HCT116 (cell line): ENCODE measurements at regions not wholly inside any gene's neighbourhood (a gene's known extent, or its start where the extent isn't known, plus 50 kb on each side); places are given as distances from the start of the nearest gene placed in this dataset.

ENCODE experiments used
- ATAC-seq: fragments of 200-7000 bp; cut with Tn5 transposase; 2 replicates; pipeline ENCODE4 v1.9.1; 2020; ENCODE audit warnings: mild to moderate bottlenecking, moderate library complexity
- BruUV-seq: library from RNA; stranded (reverse); fragments of 400-500 nt; replicated peaks from 2 replicates; lab custom pipeline; 2021; lab: Mats Ljungman, UMichigan
- CTCF ChIA-PET: fragments of 300-600 bp; sonication (Branson Sonifier 250); formaldehyde crosslinking; loops from one replicate; lab custom pipeline; 2021; ENCODE audit warnings: antibody characterized with exemption; lab: Charles Lee
- POLR2A ChIA-PET: fragments of 300-600, 350-600 bp; sonication (Branson Sonifier 250); formaldehyde crosslinking; loops from one replicate; lab custom pipeline; 2021; ENCODE audit warnings: antibody characterized with exemption; lab: Charles Lee
- RAD21 ChIA-PET, 2 experiments: fragments of 300-600 bp; sonication (Branson Sonifier 250); formaldehyde crosslinking; loops; one replicate each; lab custom pipeline; 2023; ENCODE audit warnings: low total read pairs in 2 of 2; ENCODE audit not compliant: uncharacterized antibody in 2 of 2, unreplicated experiment in 2 of 2, low non-redundant PET in 1 of 2; lab: Charles Lee
- DNase-seq: peaks from one replicate; pipeline ENCODE4 v3.0.0-alpha.2; 2010; ENCODE audit warnings: low read depth, low spot score
- H2AFZ ChIP-seq: fragments of 200-600 bp; shearing (Covaris generic), sonication (generic); 2 replicates; pipeline ENCODE4 v1.6.1; 2017; ENCODE audit warnings: low read depth, mixed run types, mixed read lengths, antibody characterized with exemption, low read length; ENCODE audit not compliant: poor library complexity, severe bottlenecking
- H3K27ac ChIP-seq: 2 replicates; pipeline ENCODE4 v1.5.1; 2012; ENCODE audit warnings: low read depth, low read length
- H3K27me3 ChIP-seq: fragments of 200-600 bp; sonication (generic); 2 replicates; pipeline ENCODE4 v1.6.1; 2016; ENCODE audit warnings: mixed run types, low read length, mixed read lengths; ENCODE audit not compliant: insufficient read depth
- H3K36me3 ChIP-seq, 2 experiments: fragments of 200-500 bp in 1 of 2; fragments of 200-600 bp in 1 of 2; sonication (Bioruptor generic) in 1 of 2; sonication (generic) in 1 of 2; 2 replicates each; pipeline versions ENCODE4 v1.5.1 to v1.6.1; 2014 to 2016; ENCODE audit warnings: low read length in 2 of 2, inconsistent platforms in 1 of 2, mixed read lengths in 1 of 2, mixed run types in 1 of 2; ENCODE audit not compliant: insufficient read depth in 2 of 2, control insufficient read depth in 1 of 2
- H3K4me1 ChIP-seq, 2 experiments: fragments of 200-600 bp in 1 of 2; sonication (generic) in 1 of 2; 2 replicates each; pipeline versions ENCODE4 v1.5.1 to v1.6.1; 2012 to 2017; ENCODE audit warnings: low read length in 2 of 2, inconsistent platforms in 1 of 2, mild to moderate bottlenecking in 1 of 2, mixed read lengths in 1 of 2, mixed run types in 1 of 2, moderate library complexity in 1 of 2; ENCODE audit not compliant: insufficient read depth in 2 of 2, control insufficient read depth in 1 of 2
- H3K4me2 ChIP-seq: fragments of 200-600 bp; sonication (generic); 2 replicates; pipeline ENCODE4 v1.6.1; 2017; ENCODE audit warnings: mixed run types, low read length, mixed read lengths
- H3K4me3 ChIP-seq, 2 experiments: fragments of 200-600 bp in 1 of 2; sonication (generic) in 1 of 2; replicated peaks in 1 of 2; 2 replicates each; pipeline ENCODE4 v1.5.1; 2011 to 2016; ENCODE audit warnings: low read length in 2 of 2, control low read depth in 1 of 2, low read depth in 1 of 2, mild to moderate bottlenecking in 1 of 2, mixed read lengths in 1 of 2, mixed run types in 1 of 2
- H3K79me2 ChIP-seq: fragments of 200-600 bp; sonication (generic); 2 replicates; pipeline ENCODE4 v1.6.1; 2017; ENCODE audit warnings: mild to moderate bottlenecking, mixed run types, low read length, moderate library complexity, mixed read lengths; ENCODE audit not compliant: insufficient read depth
- H3K9ac ChIP-seq: fragments of 200-600 bp; sonication (generic); 2 replicates; pipeline ENCODE4 v1.6.1; 2016; ENCODE audit warnings: low read length, mixed read lengths
- H3K9me2 ChIP-seq: fragments of 200-600 bp; sonication (generic), shearing (Covaris generic); 2 replicates; pipeline ENCODE4 v1.6.1; 2017; ENCODE audit warnings: mixed run types, mild to moderate bottlenecking, moderate library complexity; ENCODE audit not compliant: insufficient read depth
- H3K9me3 ChIP-seq, 2 experiments: fragments of 200-500 bp in 1 of 2; fragments of 200-600 bp in 1 of 2; sonication (Bioruptor generic) in 1 of 2; sonication (generic) in 1 of 2; 2 replicates each; pipeline ENCODE4 v1.6.1; 2014 to 2017; ENCODE audit warnings: low read length in 2 of 2, mixed read lengths in 2 of 2, inconsistent platforms in 1 of 2, low read depth in 1 of 2, mild to moderate bottlenecking in 1 of 2, mixed run types in 1 of 2, moderate library complexity in 1 of 2; ENCODE audit not compliant: control insufficient read depth in 1 of 2, insufficient read depth in 1 of 2
- H4K20me1 ChIP-seq: fragments of 200-600 bp; sonication (generic), shearing (Covaris generic); 2 replicates; pipeline ENCODE4 v1.6.1; 2017; ENCODE audit warnings: mixed run types, mild to moderate bottlenecking, moderate library complexity; ENCODE audit not compliant: insufficient read depth
- CBX3 ChIP-seq: IDR thresholded peaks from 2 replicates; pipeline ENCODE4 v1.6.1; 2012; ENCODE audit warnings: low read depth
- CEBPB ChIP-seq: IDR thresholded peaks from 2 replicates; pipeline ENCODE4 v1.6.1; 2012; ENCODE audit warnings: low read depth
- EGR1 ChIP-seq: IDR thresholded peaks from 2 replicates; pipeline ENCODE4 v1.6.1; 2012; ENCODE audit warnings: low read depth
- ELF1 ChIP-seq: IDR thresholded peaks from 2 replicates; pipeline ENCODE4 v1.6.1; 2012; ENCODE audit warnings: low read depth, borderline replicate concordance
- EZH2 ChIP-seq: fragments of 200-600 bp; sonication (generic); IDR thresholded peaks from 2 replicates; pipeline ENCODE4 v1.6.1; 2017; ENCODE audit warnings: antibody characterized with exemption, mixed run types
- JUND ChIP-seq: IDR thresholded peaks from 2 replicates; pipeline ENCODE4 v1.6.1; 2012
- POLR2A ChIP-seq: IDR thresholded peaks from 2 replicates; pipeline ENCODE4 v1.7.0; 2011; ENCODE audit warnings: borderline replicate concordance; ENCODE audit not compliant: insufficient read depth, insufficient read length; ENCODE audit errors: extremely low read depth
- POLR2AphosphoS5 ChIP-seq: IDR thresholded peaks from 2 replicates; pipeline ENCODE4 v1.6.1; 2011; ENCODE audit warnings: mild to moderate bottlenecking, low read depth, low read length, moderate library complexity
- RAD21 ChIP-seq: IDR thresholded peaks from 2 replicates; pipeline ENCODE4 v1.6.1; 2012; ENCODE audit warnings: low read depth, mild to moderate bottlenecking
- SIN3A ChIP-seq: IDR thresholded peaks from 2 replicates; pipeline ENCODE4 v1.6.1; 2012; ENCODE audit warnings: low read depth
- SP1 ChIP-seq: IDR thresholded peaks from 2 replicates; pipeline ENCODE4 v1.6.1; 2012; ENCODE audit warnings: low read depth
- SRF ChIP-seq: IDR thresholded peaks from 2 replicates; pipeline ENCODE4 v1.6.1; 2012; ENCODE audit warnings: low read depth
- YY1 ChIP-seq: IDR thresholded peaks from 2 replicates; pipeline ENCODE4 v1.6.1; 2011; ENCODE audit warnings: low read length, low read depth, moderate library complexity, mild to moderate bottlenecking; ENCODE audit not compliant: insufficient replicate concordance; ENCODE audit errors: extremely low read depth
- ZNF274 ChIP-seq: fragments of 200-500 bp; sonication (Bioruptor generic); IDR thresholded peaks from 2 replicates; pipeline ENCODE4 v1.6.1; 2014; ENCODE audit warnings: mild to moderate bottlenecking, low read depth, low read length, inconsistent platforms
- intact Hi-C: fragments of 100-400 bp; cut with micrococcal nuclease; formaldehyde crosslinking; loops from 2 replicates; pipeline ENCODE4 v1.10.0; 2022
- TF ChIP-seq, protein P1 (sequence below): IDR thresholded peaks from 2 replicates; pipeline ENCODE4 v1.6.1; 2012; ENCODE audit warnings: low read depth
- TF ChIP-seq, protein P2 (sequence below): IDR thresholded peaks from 2 replicates; pipeline ENCODE4 v1.6.1; 2011; ENCODE audit warnings: mild to moderate bottlenecking, low read length, moderate library complexity; ENCODE audit not compliant: insufficient replicate concordance; ENCODE audit errors: extremely low read depth
- TF ChIP-seq, protein P3 (sequence below): IDR thresholded peaks from 2 replicates; pipeline ENCODE4 v1.6.1; 2012
- TF ChIP-seq, protein P4 (sequence below): IDR thresholded peaks from 2 replicates; pipeline ENCODE4 v1.6.1; 2012

DNA sequence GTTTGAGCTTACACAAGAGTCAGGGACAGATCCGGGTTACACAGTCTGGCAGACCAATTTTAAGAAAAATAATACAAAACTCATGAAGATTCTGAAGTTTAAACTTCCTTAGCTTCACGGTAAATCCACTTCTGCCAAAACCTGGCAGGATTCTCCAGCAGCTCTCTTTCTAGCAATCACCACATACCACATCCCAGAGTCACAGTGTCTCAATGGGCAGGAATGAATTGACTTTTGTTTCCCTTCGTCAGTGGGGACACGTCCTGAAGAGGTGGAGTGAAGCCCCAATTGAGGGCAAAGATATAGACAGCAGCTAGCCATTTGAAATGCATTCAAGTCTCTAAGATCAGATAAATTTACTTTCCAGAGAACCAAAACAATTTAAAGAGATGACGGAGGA lies 117.1 kb upstream of the ARHGAP5 start:
- ChIA-PET CTCF (no interaction called here), RAD21 (no interaction called here), POLR2A (no interaction called here)
- no peak overlapping the region for H2AFZ ChIP-seq
- no peak overlapping the region for H3K27ac ChIP-seq
- no peaks in the 10 kb centered on the region for H4K20me1 ChIP-seq
- BruUV-seq, result no TSS peak
- H3K4me1 ChIP-seq, result no peaks in the 10 kb centered on the region
- H3K4me2 ChIP-seq, result no peak overlapping the region
- H3K36me3 ChIP-seq, result no peaks in the 10 kb centered on the region
- H3K79me2 ChIP-seq, result no peaks in the 10 kb centered on the region
- no peaks in the 10 kb centered on the region for H3K9me2 ChIP-seq
- intact Hi-C loops, result no loop called here
- DNase-seq (no peak), ATAC-seq (no peak)
- no peaks in the 10 kb centered on the region for H3K9me3 ChIP-seq
- no peak overlapping the region for H3K9ac ChIP-seq
- TF ChIP-seq CBX3, result no peak
- no peak for TF ChIP-seq EZH2
- TF ChIP-seq, protein P1, sequence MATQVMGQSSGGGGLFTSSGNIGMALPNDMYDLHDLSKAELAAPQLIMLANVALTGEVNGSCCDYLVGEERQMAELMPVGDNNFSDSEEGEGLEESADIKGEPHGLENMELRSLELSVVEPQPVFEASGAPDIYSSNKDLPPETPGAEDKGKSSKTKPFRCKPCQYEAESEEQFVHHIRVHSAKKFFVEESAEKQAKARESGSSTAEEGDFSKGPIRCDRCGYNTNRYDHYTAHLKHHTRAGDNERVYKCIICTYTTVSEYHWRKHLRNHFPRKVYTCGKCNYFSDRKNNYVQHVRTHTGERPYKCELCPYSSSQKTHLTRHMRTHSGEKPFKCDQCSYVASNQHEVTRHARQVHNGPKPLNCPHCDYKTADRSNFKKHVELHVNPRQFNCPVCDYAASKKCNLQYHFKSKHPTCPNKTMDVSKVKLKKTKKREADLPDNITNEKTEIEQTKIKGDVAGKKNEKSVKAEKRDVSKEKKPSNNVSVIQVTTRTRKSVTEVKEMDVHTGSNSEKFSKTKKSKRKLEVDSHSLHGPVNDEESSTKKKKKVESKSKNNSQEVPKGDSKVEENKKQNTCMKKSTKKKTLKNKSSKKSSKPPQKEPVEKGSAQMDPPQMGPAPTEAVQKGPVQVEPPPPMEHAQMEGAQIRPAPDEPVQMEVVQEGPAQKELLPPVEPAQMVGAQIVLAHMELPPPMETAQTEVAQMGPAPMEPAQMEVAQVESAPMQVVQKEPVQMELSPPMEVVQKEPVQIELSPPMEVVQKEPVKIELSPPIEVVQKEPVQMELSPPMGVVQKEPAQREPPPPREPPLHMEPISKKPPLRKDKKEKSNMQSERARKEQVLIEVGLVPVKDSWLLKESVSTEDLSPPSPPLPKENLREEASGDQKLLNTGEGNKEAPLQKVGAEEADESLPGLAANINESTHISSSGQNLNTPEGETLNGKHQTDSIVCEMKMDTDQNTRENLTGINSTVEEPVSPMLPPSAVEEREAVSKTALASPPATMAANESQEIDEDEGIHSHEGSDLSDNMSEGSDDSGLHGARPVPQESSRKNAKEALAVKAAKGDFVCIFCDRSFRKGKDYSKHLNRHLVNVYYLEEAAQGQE, result no peak
- TF ChIP-seq SIN3A, result no peak
- no peak for TF ChIP-seq CEBPB
- no peak for TF ChIP-seq EGR1
- no peak for TF ChIP-seq POLR2AphosphoS5
- TF ChIP-seq ZNF274, result no peak
- TF ChIP-seq, protein P2, sequence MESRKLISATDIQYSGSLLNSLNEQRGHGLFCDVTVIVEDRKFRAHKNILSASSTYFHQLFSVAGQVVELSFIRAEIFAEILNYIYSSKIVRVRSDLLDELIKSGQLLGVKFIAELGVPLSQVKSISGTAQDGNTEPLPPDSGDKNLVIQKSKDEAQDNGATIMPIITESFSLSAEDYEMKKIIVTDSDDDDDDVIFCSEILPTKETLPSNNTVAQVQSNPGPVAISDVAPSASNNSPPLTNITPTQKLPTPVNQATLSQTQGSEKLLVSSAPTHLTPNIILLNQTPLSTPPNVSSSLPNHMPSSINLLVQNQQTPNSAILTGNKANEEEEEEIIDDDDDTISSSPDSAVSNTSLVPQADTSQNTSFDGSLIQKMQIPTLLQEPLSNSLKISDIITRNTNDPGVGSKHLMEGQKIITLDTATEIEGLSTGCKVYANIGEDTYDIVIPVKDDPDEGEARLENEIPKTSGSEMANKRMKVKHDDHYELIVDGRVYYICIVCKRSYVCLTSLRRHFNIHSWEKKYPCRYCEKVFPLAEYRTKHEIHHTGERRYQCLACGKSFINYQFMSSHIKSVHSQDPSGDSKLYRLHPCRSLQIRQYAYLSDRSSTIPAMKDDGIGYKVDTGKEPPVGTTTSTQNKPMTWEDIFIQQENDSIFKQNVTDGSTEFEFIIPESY, result no peak
- no peak for TF ChIP-seq RAD21
- TF ChIP-seq, protein P3, sequence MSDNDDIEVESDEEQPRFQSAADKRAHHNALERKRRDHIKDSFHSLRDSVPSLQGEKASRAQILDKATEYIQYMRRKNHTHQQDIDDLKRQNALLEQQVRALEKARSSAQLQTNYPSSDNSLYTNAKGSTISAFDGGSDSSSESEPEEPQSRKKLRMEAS, result no peak
- TF ChIP-seq JUND, result no peak
- TF ChIP-seq SRF, result no peak
- TF ChIP-seq, protein P4, sequence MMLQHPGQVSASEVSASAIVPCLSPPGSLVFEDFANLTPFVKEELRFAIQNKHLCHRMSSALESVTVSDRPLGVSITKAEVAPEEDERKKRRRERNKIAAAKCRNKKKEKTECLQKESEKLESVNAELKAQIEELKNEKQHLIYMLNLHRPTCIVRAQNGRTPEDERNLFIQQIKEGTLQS, result no peak
- TF ChIP-seq ELF1, result no peak
- no peak for TF ChIP-seq YY1
- no peak for TF ChIP-seq POLR2A
- TF ChIP-seq SP1, result no peak
- no peaks in the 10 kb centered on the region for H3K27me3 ChIP-seq
- no peak overlapping the region for H3K4me3 ChIP-seq
